Vagina (tissue), 2 donors: ENCODE measurements at regions not wholly inside any gene's neighbourhood (a gene's known extent, or its start where the extent isn't known, plus 50 kb on each side); places are given as distances from the start of the nearest gene placed in this dataset.

Experiments used
- POLR2A ChIP-seq, 2 donors: fragments of 450-650 bp; IDR thresholded peaks; one replicate each; pipeline ENCODE4 v1.6.1; 2017; ENCODE audit warnings: antibody characterized with exemption in 2 of 2, mild to moderate bottlenecking in 2 of 2, moderate library complexity in 2 of 2
- POLR2AphosphoS5 ChIP-seq, 2 donors: sonication (generic); formaldehyde crosslinking; IDR thresholded peaks; one replicate each; pipeline ENCODE4 v1.9.0; 2017; ENCODE audit warnings: antibody characterized with exemption in 2 of 2, mild to moderate bottlenecking in 2 of 2, low read depth in 1 of 2; ENCODE audit not compliant: insufficient read depth in 1 of 2
- TF ChIP-seq, protein P1 (sequence below), 3 experiments: fragments of 450-650 bp in 2 of 3; fragments of 200-600 bp in 1 of 3; sonication (generic) in 1 of 3; IDR thresholded peaks; one replicate each; pipeline ENCODE4 v1.5.1; 2017 to 2019; ENCODE audit warnings: antibody characterized with exemption in 3 of 3, mild to moderate bottlenecking in 2 of 3, moderate library complexity in 2 of 3

DNA sequence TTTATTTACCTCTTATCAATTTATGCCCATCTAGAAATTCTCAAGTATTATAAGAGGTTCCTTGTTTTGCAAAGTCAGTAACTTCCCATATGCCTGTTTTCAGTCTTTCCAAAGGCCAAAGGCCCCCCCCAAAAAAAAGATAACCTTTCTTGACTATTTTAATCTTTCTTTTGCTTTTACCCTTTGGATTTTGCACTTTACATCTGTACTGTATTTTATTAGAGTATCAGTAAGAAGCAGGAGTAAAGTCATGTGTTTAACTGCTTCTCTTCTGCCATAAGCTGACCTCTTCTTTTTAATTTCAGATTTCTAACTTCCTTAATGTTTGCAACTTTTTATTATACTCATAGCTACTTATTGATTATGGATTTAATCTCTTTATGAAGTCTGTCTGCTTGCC, 716.4 kb upstream of the NOVA1 start:
- TF ChIP-seq, protein P1, sequence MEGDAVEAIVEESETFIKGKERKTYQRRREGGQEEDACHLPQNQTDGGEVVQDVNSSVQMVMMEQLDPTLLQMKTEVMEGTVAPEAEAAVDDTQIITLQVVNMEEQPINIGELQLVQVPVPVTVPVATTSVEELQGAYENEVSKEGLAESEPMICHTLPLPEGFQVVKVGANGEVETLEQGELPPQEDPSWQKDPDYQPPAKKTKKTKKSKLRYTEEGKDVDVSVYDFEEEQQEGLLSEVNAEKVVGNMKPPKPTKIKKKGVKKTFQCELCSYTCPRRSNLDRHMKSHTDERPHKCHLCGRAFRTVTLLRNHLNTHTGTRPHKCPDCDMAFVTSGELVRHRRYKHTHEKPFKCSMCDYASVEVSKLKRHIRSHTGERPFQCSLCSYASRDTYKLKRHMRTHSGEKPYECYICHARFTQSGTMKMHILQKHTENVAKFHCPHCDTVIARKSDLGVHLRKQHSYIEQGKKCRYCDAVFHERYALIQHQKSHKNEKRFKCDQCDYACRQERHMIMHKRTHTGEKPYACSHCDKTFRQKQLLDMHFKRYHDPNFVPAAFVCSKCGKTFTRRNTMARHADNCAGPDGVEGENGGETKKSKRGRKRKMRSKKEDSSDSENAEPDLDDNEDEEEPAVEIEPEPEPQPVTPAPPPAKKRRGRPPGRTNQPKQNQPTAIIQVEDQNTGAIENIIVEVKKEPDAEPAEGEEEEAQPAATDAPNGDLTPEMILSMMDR (IDR thresholded peaks at IDR 0.05) = no peak
- no peak for TF ChIP-seq POLR2AphosphoS5 (IDR thresholded peaks at IDR 0.05; ENCODE audit: insufficient read depth in 1 of 2, low read depth in 1 of 2)
- no peak for TF ChIP-seq POLR2A (IDR thresholded peaks at IDR 0.05)
